ENCODE measurements at regions not wholly inside any gene's neighbourhood (a gene's known extent, or its start where the extent isn't known, plus 50 kb on each side); places are given as distances from the start of the nearest gene placed in this dataset.
"Not testable (repeated sequence)": the region's sequence is repeated elsewhere in the genome, so short reads cannot be mapped to it uniquely, and the experiment has no call there.

DNA sequence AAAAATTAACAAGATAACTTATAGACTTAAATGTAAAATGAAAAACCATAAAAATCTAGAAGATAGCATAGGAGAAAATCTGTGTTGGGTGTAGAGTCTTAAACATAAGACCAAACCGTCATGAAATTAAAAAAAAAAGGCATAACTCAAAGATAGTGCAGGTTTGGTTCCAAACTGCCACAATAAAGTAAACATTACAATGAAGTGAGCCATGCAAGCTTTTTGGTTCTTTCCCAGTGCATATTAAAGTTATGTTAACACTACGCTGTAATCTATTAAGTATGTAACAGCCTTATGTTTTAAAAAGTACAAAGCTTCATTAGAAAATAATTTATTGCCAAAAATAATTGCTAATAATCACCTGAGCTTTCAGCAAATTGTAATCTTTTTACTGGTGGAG, 1366.5 kb upstream of the LRRTM3 start:
- DNase-seq, result no peak

DNA sequence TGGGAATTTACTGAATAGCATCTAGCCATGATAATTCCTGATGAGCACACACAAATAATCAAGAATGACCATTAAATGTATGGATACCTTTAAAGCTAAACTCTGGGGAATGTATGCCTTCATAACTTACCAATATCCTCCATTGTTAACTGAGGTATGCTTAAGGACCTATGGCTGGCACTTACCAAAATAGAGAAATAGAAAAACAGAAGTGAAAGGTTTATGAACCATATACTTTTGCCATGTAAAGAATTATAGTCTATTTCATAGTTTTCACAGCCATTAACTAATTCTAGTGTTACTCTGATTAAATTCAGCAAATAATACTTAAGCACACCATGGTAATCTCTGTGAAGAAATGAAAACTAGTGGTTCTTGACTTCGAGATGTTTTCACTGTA, 1360.6 kb upstream of the LRRTM3 start:
- no peak for DNase-seq

DNA sequence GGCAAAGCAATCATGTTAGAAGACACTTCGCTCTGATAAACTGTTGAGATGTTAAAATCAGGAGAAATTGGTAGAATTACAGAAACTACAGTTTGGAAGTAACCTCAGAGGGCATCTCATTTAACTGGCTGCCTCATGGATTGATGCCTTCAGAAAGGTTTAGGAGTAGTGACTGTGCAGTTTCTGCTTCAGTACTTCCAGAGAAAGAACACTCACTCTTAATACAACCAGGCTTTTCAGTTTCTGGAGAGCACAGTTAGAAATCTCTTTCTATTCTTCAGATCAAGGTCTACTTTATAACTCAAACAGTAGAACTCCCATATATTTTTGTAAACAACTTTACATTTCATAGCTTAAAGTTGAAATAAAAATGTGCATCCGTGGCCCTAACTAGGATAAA, 1358.9 kb upstream of the LRRTM3 start:
- no peak for DNase-seq

DNA sequence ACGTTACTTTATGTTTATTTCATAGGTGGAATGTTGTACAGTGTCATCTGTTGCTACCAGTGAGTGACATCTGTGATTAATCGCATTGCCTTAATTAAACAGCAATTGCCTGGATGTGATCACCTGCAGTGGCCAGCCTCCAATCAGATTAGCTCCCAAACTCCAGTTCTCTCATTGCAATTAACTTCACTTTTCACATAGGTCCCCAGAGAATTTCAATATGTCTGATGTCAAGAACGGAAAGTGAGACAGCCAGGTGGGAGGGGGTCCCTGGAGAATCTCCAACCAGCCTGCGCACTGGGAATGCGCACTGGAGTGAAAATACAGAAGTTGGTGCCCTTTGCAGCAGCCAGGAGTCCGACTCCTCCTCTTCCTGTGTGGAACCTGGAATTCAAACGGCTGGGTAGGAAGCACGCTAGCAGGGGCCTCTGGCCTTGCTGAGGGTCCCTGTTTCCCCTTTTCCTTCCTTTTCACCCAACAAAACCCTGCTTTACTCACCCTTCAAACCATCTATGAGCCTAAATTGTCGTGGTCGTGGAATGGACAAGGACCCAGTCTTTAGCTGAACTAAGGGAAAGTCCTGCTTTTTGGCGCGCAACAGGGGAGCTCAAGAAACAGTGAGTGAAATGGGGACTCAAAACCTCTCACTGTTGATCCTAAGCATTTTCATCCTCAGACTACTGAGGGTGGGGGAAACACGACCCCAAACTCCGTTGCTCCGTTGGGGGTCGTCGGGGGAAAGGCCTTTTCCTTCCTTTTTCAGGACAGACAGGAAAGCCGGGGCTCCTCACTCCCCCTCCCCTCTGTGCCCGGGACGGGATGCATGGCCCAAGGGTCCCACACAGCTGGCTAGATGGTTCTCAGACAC, 1355.5 kb upstream of the LRRTM3 start:
- peak in 5 of 58 donors; percentile 0 to 43 (median 30) for DNase-seq

DNA sequence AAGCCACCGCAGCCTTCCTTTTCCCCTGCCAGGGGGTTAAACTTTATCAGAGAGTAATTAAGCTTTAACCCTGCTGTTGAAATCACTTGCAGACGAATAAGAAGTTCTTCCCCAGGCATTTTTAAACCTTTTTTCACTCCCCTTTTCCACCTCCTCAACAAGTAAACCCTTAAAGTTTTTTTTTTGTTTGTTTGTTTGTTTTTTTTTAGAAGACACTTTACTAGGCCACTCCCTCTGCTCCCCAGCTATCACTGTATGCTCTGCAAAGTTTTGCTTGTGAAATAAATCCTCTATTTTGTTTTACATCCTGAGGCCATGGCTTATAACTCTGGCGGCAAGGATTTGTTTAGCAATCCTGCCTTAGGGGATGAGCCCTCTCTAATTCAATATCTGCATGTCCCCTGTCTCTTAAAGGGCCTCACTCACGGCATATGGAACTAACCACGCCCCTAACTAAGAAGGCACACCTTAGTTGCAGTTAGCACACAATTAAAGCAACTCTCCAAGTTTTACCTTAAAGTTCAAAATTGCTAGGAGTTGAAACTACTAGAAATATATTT, 1354.7 kb upstream of the LRRTM3 start:
- DNase-seq, result no peak

DNA sequence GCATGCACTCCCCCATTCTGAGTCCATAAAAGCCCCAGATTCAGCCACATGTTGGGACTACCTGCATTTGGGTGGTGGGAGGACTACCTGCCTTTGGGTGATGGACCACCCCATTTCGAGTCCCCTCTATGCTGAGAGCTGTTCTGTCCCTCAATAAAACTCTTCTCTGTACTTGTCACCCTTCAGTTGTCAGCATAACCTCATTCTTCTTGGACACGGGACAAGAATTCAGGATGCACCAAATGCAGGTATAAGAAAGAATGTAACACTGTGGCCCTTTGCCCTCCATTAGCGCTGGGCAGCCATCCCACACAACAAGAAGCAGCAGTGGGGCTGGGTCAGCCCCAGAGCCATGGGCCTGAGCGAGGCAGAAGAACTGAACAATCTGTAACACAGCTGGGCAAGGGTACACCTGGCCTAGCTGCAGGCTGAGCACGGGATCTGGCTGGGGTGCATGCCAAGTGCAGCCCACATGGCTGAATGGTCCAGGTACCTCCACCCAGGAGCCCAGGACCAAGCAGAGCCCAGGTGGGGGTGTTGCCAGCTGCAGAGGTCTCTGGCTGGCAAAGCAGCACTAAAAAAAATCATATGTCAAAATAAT, 1344.3 kb upstream of the LRRTM3 start:
- DNase-seq, result no peak

DNA sequence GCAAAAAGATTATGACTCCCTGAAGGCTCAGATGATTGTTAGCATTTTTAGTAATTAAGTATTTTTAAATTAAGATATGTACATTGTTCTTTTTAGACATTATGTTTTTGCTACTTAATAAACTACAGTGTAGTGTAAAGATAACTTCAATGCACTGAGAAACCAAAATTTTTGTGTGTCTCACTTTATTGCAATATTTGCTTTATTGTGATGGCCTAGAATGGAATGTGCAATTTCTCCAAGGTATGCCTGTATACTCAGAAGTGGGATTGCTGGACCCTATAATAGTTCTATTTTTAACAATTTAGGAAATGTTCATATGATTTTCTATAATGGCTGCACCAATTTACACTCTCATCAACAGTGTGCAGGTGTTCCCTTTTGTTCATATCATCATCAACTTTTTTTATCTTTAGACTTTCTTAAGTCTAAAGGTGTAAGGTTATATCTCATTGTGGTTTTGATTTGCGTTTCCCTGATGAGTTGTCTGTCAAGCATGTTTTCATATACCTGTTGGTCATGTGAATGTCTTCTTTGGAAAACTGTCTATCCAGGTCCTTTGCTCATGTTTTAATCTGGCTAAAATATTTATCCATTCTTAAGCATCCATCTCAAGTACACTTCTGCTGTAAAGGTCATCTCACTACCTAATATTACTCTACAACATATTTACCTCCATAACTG, 1323.5 kb upstream of the LRRTM3 start:
- DNase-seq, result no peak

DNA sequence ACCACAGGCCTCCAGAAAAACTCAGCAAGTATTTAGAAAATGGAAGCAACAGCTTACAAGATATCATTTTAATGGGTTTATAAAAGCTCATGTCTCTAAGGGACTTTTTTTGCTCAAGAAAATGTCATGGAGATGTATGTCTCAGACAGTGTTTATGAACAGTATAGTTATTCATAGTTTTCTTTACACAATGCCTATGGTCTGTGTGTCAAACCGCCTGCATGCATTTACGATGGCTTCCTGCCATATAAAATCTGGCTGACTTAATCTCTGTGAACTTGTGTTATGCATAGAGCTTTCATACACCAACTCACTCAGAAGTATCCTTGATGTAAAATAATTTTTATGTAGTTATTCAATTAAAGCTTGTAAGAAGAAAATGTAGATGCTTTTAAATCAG, 1314.2 kb upstream of the LRRTM3 start:
- peak in 2 of 58 donors; percentile 3 to 10 for DNase-seq

DNA sequence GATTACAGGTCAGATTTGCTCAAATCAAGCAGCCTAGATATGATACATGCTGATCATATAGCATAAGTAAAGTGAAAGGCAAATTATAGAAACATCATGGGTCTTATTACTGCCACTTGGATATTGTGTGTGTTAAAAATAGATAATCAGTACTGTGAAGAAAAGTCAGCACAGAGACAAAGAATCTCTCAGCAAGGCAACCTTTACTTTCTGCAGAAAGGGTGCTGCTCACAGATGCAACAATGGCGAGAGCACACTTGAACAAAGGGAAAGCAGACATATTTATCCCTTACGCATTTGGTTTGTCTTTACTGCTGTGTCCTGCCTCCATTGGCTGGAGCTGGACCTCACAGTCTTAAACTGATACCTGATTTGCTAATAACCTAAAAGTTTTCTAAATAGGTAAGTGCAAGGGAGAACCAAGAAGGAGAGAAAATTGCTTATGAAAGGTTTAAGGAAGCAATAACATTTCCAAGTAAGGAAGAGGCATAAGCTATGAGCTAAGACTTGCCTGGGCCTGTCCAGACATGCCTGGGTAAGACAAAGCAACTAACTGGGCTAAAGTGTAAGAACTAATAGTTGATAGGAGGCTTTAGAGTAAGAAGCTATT, 1310.8 kb upstream of the LRRTM3 start:
- no peak for DNase-seq

DNA sequence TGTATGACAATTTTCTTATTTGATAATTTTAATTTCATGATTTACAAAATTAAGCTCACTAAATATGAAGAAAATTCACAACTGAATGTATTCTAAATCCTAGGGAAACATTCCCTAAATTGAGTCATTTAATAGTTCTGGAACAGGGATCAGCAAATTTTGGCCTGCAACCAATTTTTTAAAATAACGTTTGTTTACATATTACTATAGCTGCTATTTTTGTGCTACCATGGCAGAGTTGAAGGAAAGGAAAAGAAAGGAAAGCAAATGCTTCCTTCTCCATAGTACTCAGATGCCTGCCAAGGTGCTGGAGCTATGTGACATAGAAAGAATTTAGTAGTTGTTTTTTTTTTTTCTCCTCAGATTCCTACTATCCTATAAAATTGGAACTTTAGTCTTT, 1307.7 kb upstream of the LRRTM3 start:
- DNase-seq, result no peak

DNA sequence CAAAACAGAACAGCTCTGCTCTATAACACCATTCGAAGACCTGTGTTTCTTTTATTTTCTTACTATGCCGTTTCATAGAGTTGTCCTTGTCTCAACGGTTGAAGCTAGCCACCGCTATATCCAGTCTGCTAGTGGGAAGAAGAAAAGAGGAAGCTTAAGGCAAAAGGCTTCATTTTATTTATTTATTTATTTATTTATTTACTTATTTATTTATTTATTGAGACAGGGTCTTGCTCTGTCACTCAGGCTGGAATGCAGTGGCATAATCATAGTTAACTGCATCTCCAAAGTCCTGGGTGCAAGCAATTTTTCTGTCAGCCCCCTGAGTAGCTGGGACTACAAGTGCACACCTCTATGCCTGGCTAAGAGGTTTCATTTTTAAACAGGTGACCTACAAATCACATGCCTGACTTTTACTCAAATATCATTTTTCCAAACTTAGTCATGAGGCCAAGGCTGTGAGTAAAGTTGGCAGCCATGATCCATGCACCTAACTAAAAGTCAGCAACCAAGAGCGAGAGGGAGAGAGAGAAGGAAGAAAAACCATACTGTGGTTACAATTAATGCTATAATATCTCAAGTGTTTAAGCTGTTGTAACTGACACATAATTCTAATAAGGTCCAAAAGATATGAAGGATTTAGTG, 1305.3 kb upstream of the LRRTM3 start:
- DNase-seq, result no peak

DNA sequence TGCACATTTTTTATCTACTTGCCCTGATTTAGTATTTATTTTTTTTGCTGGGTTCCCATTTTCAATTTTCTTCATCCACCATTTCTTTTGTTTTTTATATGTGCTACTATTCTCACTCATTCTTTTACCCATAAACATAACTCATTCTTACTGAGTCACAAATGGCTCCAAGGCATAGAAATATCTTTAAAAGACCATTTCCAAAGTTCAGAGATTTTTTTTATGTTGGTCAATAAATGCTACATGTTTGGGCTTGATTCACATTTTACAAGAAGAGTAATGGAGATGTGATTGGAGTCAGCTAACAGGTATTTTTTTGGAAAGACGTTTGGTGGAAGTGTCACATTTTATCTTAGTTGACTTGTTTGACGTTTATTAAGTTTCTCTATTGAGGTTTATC, 1303.2 kb upstream of the LRRTM3 start:
- no peak for DNase-seq

DNA sequence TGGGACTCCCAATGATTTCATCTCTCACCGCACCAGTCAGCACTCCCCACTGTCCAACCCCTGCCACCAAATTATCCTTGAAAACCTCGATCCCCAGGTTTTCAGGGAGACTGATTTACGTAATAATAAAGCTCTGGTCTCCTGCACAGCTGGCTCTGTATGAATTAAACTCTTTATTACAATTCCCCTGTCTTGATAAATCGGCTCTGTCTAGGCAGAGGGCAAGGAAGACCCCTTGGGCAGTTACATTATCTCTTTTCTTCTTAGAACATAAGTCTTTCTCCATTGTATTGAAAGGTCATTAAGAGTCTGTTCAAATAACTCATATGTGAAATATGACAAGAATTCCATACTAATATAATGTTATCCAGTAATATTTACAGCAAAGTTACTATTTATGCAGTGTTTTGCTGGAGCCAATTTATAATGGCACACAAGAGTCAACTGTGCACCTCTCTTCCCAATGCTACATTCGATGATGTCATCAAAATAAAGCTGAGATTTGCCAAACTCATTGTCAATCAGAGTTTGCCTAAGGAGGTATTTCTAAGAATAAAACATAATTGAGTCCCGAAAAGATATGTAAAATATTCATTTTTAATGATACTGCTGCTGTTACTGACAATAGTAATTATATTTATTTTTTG, 1297.2 kb upstream of the LRRTM3 start:
- DNase-seq, result no peak

DNA sequence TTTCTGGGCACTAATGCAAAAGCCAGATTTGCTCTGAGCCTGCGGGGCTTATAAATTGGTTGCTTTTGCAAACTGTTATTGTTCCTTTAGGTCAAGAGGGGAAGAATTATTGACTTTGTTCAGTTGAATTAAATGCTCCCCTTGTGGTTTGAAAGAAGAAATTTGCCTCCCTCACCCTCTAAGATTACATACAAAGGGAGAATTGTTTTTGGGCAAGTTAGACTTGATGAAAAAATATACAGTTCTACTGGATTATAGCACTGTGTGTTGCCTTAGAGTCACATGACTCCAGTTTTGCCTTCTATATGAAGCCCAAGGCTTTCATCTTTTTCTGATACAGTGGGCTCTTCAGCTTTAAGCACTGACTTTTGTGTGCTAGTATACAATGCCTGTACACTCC, 1265.8 kb upstream of the LRRTM3 start:
- no peak for DNase-seq

DNA sequence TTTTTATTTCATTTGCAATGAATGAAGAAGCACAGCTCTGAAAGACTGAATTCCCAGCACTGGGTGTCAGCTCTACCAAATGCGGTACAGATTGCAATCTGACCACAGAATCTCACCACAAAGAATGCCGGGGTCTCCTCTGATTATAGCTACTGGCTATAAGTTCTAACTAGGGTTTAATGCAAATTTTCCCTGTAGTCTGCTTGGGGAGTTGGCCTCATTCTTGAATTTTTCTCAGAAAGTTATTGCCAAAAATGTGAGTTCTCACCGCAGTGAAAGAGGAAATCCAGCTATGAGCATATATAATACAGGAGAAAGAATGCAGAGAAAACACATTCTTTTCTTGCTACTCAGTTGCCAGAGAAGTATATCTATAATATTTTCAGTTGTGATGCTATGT, 1255.7 kb upstream of the LRRTM3 start:
- no peak for DNase-seq

DNA sequence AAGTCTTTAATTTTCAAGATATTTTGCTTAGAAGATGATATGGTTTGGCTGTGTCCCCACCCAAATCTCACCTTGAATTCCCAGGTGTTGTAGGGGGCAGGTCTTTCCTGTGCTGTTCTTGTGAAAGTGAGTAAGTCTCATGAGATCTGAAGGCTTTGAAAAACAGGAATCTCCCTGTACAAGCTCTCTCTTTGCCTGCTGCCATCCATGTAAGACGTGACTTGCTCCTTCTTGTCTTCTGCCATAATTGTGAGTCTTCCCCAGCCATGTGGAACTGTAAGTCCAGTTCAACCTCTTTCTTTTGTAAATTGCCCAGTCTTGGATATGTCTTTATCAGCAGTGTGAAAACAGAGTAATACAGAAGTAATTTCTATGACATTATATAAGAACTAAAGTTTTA, 1255.2 kb upstream of the LRRTM3 start:
- not testable (repeated sequence) for DNase-seq

DNA sequence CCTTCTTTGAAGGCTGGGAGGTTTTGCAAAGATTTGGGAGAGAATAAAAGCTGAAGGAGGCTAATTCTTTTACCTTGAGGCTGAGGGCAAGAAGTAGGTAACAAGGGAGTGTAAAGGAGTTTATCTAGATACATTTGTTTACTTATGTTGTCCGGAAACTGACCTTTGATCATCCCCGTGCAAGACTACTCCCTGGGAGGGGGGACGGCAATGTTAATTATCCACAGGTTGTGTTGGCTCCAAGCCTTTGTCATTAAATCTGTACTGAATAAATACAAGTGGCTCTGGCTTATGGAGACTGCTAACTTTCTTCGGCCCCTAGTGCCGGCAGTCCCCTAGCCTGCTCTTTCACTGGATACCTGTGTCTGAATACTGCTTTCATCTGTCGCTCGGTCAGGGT, 1250.6 kb upstream of the LRRTM3 start:
- no peak for DNase-seq

DNA sequence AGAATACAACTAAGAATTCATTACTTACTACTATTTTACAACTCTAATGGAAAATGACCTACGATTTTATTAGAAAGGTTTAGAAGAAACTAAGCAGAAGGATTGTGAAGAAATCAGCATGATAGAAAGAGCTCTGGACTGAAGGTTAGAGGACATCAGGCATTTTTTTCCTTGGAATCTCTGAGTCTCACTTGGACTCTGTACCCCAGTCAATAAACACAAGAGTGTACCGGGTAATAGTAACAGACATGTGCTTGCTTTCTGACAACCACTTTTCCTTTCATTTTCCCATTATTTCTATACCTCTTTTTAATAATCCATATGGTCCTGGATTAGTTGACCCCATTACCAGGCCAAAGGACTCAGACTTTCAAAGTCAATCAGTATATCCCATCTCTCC, 1240.9 kb upstream of the LRRTM3 start:
- DNase-seq, result no peak

DNA sequence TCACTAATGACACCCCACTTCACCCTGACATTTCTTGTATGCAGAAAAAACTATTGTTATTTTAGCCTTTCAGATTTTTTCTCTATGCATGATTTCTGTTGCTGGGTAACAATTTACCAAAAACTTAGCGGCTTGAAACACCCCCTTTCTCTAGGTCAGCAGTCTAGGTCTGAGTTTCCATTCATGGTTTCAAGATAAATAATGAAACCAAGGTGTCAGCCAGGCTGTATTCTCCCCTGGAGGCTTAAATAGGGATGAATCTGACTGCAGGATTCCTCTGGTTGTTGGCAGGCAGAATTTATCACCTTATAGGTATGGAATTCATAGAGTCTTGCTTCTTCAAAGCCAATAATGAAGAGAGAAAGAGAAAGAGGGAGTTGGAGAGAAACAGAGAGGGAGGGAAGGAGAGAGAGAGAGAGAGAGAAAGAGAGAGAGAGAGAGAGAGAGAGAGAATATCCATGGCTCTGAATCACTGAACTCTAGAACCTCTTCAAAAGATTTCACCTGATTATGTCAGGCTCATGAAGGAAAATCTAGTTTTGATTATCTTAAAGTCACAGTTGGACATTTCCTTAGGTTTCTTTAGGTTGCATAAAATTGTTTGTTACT, 1224.6 kb upstream of the LRRTM3 start:
- no peak for DNase-seq

DNA sequence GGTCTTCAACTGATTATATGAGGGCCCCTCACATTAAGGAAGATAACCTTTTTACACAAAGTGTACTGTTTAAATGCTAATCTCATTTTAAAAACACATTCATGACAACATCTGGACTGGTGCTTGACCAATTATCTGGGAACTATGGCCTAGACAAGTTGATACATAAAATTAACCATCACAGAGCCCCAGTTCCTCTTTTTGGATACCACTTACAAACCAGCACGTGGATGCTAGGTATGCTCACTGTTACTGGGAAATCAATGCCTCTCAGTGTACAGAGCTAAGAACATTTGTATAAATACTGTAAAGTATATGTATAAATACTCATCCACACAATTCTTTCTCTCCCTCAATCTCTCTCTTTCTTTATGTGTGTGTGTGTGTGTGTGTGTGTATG, 1217.8 kb upstream of the LRRTM3 start:
- DNase-seq, result no peak

Data from anterior cingulate cortex (tissue), 58 donors.